GM19035 (cell line): ENCODE measurements at regions not wholly inside any gene's neighbourhood (a gene's known extent, or its start where the extent isn't known, plus 50 kb on each side); places are given as distances from the start of the nearest gene placed in this dataset.
"Not testable (repeated sequence)": the region's sequence is repeated elsewhere in the genome, so short reads cannot be mapped to it uniquely, and the experiment has no call there.

Experiments used
- ATAC-seq: cut with Tn5 transposase; IDR thresholded peaks from one replicate; pipeline ENCODE4 v1.9.1; 2021; ENCODE audit not compliant: unreplicated experiment

DNA sequence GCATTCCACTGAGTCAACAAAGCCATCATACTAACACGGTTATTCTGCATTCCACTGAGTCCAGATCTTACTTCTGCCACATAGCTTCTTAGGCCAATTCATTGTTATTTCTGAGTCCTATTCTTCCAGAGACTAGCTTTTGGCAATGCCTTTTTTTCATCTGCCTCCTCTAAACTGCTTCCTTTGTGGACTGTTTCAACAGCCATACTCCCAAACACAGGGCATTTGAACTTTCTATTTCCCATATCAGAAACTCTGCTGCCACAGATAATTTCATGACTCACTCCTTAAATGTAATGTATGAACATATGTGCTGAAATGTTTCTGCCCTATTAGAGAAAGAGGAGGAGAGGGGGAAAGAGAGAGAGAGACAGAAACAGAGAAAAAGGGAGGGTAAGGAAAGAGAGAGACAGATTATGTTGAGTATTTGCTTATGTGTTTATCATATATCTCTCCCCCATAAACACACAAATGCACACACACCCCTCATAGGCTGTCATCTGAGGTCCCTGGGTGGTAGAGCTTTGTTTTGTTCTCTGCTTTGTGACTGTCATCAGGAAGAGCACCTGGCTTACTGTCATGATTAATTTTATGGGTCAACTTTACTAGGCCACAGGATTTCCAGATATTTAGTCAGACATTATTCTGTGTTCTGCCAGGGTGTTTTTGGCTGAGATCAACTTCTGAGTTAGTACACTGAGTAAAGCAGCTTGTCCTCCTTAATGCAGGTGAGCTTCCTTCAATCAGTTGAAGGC lies 308.0 kb upstream of the KCND2 start:
- no peak for ATAC-seq

DNA sequence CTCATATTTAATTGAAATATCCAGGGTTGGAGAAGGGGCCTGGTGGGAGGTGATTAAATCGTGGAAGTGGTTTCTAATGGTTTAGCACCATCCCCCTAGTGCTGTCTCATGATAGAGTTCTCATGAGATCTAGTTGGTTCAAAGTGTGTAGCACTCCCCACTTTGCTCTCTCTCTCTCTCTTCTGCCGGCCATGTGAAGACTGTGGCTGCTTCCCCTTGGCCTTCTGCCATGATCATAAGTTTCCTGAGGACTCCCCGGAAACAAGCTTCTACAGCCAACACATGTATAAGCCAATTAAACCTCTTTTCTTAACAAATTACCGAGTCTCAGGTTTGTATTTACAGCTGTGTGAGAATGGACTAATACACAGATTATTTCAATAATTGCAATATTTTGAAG lies 305.8 kb upstream of the KCND2 start:
- ATAC-seq = no peak

GRCh38 chr7:119968411-119968810 lies 304.6 kb upstream of the KCND2 start:
- not testable (repeated sequence) for ATAC-seq

- no peak for ATAC-seq
Measured at GRCh38 chr7:119969054-119969453, 303.9 kb upstream of the KCND2 start.

DNA sequence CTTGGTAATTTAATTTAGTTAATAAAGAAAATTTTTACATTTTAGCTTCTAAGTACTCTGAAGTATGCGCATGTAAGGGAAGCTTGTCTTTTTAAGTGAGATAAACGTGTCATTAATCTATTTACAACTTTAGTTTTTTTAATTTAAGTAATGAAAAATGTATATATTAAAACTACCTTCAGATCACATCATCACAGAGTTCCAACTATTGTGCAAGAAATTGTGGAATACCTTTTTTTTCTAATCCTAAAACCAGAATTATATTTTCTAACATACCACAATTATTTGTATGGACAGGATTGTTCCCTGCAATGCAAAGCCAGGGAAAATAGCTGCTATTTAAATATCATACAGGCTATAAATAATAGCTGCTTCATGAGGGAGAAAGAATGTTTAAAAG lies 303.2 kb upstream of the KCND2 start:
- ATAC-seq = no peak

GRCh38 chr7:119974972-119975371 lies 298.0 kb upstream of the KCND2 start:
- no peak for ATAC-seq

DNA sequence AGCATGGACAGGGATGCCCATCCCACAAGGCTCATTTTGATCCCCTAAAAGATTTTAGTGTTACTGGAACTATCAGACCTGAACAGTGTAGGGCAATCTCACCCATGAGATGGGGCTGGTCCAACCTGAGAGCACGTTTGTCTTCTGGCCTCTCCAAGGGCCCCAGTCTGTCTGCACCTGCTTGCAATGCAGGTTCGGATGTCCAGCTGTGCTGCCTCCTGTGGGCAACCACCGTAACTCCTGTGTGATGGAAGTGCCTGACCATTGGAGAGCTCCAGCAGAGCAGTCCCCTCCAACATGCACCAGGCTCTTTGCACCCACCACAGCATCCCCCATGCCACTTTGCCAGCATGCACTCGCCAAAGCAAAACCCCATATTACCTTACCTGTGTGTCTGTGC lies 290.1 kb upstream of the KCND2 start:
- ATAC-seq = no peak

DNA sequence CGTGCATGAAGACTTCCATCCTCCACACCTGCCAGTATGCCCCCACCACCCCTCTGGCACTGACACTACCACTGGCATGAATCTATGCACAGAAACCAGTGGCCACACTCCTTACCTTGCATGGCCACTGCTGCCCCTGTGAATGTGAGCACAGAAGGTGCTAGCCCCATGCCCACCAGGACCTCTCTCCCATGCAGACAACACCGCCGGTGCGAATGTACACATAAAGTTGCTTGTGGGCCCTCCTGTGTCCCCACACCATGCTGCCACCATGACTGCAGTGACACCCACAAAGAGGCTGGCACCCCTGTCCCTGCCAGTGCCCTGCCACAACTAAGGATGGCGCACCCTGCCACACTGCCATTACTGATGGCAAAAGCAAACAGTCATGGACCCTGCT lies 289.5 kb upstream of the KCND2 start:
- no peak for ATAC-seq

DNA sequence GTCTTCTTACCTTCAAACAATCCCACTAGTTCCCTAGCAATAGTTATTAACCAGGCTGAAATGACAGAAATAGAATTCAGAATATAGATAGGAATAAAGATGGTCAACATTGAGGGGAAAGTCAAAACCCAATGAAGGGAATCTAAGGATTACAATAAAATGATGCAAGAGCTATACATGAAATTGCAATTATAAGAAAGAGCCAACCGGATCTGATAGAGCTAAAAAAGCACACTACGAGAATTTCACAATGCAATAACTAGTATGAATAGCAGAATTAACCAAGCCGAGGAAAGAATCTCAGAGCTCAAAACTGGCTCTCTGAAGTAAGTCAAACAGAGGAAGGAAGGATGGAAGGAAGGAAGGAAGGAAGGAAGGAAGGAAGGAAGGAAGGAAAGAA lies 288.7 kb upstream of the KCND2 start:
- ATAC-seq = no peak

GRCh38 chr7:119988401-119988800 lies 284.6 kb upstream of the KCND2 start:
- ATAC-seq = no peak

DNA sequence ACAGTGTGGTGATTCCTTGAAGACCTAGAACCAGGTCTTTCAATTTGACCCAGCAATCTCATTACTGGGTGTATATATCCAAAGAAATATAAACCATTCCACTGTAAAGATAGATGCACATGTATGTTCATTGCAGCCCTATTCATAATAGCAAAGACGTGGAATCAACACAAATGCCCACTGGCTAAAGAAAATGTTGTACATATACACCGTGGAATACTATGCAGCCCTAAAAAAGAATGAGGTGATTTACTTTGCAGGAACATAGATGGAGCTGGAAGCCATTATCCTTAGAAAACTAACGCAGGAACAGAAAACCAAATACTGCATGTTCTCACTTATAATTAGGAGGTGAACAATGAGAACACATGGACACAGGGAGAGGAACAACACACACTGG lies 278.0 kb upstream of the KCND2 start:
- no peak for ATAC-seq

DNA sequence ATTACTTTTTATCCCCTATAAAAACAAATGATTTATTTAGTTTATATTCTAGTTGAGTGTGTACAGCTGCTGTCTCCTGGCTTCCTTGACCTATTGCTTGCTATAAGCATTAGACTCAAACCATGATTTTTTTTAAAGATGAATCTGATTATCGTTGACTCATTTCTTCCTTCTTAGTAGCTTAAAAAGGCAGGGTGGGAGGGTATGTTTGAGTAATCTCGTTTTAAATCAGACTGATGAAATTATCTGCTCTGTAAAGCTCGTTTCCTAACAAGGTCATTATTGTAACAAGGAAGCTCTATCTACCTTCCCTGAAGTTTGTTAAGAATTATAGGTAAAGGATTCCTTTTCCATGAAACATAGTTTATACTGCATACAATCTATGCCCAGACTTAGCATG lies 276.3 kb upstream of the KCND2 start:
- no peak for ATAC-seq

GRCh38 chr7:119999738-120000475 lies 273.1 kb upstream of the KCND2 start:
- no peak for ATAC-seq

DNA sequence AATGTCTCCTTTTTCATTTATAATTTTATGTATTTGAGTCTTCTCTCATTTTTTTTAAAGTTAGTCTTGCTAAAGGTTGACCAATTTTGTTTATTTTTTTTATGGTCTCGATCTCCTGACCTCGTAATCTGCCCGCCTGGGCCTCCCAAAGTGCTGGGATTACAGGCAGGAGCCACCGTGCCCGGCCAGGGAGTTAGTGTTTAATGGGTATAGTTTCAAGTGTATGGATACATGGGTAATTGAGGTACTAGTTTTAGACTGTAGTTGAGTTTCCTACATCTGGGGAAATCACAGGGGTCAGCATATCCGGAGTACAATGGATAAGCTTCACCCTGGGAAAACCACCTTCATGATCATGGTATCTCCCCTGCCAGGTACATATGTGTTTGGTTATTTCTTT lies 267.3 kb upstream of the KCND2 start:
- ATAC-seq = no peak

DNA sequence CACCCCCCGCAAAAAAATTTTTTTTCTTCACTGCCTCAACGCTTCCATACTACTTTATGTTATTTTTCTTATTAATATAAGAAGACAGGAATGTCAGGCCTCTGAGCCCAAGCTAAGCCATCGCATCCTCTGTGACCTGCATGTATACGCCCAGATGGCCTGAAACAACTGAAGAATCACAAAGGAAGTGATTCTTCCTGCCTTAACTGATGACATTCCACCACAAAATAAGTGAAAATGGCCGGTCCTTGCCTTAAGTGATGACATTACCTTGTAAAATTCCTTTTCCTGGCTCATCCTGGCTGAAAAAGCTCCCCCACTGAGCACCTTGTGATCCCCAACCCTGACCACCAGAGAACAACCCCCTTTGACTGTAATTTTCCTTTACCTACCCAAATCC lies 258.7 kb upstream of the KCND2 start:
- ATAC-seq = not testable (repeated sequence)

- ATAC-seq = no peak
Measured at GRCh38 chr7:120014925-120015465, 258.0 kb upstream of the KCND2 start.

DNA sequence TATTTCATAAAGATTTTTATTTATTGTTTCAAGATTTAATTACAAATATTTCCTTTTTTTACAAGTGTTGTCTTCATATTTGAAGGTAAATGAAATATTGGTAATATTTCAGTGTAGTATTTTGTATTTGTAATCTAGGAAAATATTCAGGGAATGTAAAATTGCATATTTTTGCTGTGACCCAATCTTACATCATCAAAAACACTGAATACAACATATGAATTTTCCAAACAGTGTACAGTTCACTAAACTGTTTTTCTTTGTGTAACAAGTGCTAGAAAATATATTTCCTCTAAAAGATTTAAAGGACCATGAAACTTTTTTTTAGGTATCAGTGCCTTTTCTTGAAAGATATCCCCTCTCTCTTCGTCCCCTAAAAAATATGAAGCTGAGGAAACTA lies 251.9 kb upstream of the KCND2 start:
- ATAC-seq = no peak

- ATAC-seq = no peak
Measured at GRCh38 chr7:120023494-120024167, 249.3 kb upstream of the KCND2 start.

DNA sequence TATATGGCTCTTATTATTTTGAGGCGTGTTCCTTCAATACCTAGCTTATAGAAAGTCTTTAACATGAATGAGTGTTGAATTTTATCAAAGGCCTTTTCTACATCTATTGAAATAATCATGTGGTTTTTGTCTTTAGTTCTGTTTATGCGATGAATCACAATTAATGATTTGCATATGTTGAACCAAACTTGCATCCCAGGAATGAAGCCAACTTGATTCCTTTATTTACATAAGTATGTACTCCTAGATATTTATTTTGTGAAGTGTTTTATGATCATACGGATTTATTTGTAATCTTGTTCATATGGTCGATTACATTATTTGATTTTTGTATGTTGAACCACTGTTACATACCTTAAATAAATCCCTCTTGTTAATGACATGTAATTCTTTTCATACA lies 244.3 kb upstream of the KCND2 start:
- ATAC-seq = no peak

DNA sequence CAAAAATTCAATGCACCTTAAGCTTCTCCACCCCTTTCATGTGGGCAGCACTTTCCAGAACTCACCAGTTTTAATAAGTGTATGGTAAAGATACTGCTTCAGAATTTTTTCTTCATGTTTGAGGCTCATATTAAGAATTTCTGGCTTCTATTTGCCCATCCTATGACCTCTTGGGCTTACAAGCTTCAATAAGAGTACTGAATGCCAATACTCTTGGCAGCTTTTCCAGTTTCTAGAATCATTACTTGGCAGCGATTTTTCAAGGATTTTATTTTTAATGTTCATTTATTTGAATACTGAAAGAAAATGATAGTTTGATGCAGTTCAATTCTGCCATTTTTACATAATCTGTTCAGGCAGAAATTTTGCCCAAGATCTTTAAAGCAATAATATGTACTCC lies 242.1 kb upstream of the KCND2 start:
- no peak for ATAC-seq

DNA sequence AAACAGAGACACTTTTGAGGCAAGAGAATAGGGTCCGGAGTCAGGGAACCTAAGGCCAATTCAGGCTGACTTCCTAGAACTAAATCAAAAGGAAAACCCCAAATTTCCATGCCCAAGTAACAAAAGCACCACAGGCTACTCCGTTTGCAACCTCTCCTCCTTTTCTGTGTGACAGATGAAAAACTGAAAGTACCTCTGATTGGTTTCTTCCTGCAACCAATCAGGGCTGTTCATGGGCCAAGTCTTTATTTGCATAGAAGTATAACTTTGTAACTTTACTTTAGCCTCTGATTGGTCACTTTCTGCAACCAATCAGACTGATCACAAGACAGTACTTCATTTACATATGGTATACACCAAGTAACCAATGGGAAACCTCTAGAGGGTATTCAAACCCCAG lies 239.9 kb upstream of the KCND2 start:
- no peak for ATAC-seq

DNA sequence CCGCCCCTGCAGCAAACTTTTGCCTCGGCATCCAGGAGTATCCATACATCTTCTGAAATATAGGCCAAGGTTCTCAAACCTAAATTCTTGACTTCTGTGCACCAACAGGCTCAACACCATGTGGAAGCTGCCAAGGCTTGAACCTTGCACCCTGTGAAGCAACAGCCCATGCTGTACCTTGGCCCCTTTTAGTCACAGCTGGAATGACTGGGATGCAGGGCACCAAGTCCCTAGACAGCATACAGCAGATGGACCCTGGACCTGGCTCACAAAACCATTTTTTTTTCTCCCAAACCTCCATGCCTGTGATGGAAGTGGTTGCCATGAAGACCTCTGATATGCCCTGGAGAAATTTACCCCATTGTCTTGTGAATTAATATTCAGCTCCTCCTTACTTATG lies 233.8 kb upstream of the KCND2 start:
- ATAC-seq = no peak
